Keratinocyte (primary cell): ENCODE measurements at regions not wholly inside any gene's neighbourhood (a gene's known extent, or its start where the extent isn't known, plus 50 kb on each side); places are given as distances from the start of the nearest gene placed in this dataset.

ENCODE experiments used
- DNase-seq: peaks from one replicate; pipeline ENCODE4 v3.0.0-alpha.2; 2011; ENCODE audit warnings: low read depth, missing footprints, low spot score
- FAIRE-seq: peaks from 2 replicates; lab custom pipeline; 2011; peaks lifted over from hg19 to GRCh38; lab: Jason Lieb, UNC
- H2AFZ ChIP-seq: 2 replicates; pipeline ENCODE4 v1.6.0; 2012; ENCODE audit warnings: low read length, control low read depth, inconsistent platforms; ENCODE audit not compliant: control insufficient read depth
- H3K27ac ChIP-seq: 2 replicates; pipeline ENCODE4 v1.5.1; 2011; ENCODE audit warnings: low read length; ENCODE audit not compliant: control insufficient read depth, insufficient read depth
- H3K27me3 ChIP-seq: 3 replicates; pipeline ENCODE4 v1.6.0; 2011; ENCODE audit warnings: low read length; ENCODE audit not compliant: control insufficient read depth, insufficient read depth; ENCODE audit errors: extremely low read depth
- H3K36me3 ChIP-seq, 2 experiments: 2 replicates in 1 of 2; 3 replicates in 1 of 2; pipeline ENCODE4 v1.5.1; 2011; ENCODE audit warnings: low read length in 2 of 2, mild to moderate bottlenecking in 1 of 2; ENCODE audit not compliant: control insufficient read depth in 2 of 2, insufficient read depth in 2 of 2; ENCODE audit errors: extremely low read depth in 1 of 2
- H3K4me1 ChIP-seq: 3 replicates; pipeline ENCODE4 v1.5.1; 2011; ENCODE audit warnings: low read length; ENCODE audit not compliant: control insufficient read depth, insufficient read depth; ENCODE audit errors: extremely low read depth
- H3K4me2 ChIP-seq: 3 replicates; pipeline ENCODE4 v1.6.0; 2011; ENCODE audit warnings: low read depth, low read length; ENCODE audit not compliant: control insufficient read depth, insufficient read depth; ENCODE audit errors: extremely low read depth
- H3K4me3 ChIP-seq, 3 experiments: fragments of 200-600 bp in 1 of 3; sonication (generic) in 1 of 3; 2 replicates in 2 of 3; 3 replicates in 1 of 3; pipeline ENCODE4 v1.5.1; 2011 to 2016; ENCODE audit warnings: low read length in 3 of 3, mild to moderate bottlenecking in 3 of 3, control low read depth in 2 of 3, inconsistent platforms in 1 of 3, low read depth in 1 of 3, mixed read lengths in 1 of 3, mixed run types in 1 of 3, moderate library complexity in 1 of 3; ENCODE audit not compliant: control insufficient read depth in 2 of 3, insufficient read depth in 2 of 3; ENCODE audit errors: extremely low read depth in 1 of 3
- H3K79me2 ChIP-seq: 2 replicates; pipeline ENCODE4 v1.6.0; 2012; ENCODE audit warnings: low read length; ENCODE audit not compliant: control insufficient read depth, insufficient read depth
- H3K9ac ChIP-seq: 3 replicates; pipeline ENCODE4 v1.6.0; 2011; ENCODE audit warnings: low read length; ENCODE audit not compliant: control insufficient read depth, insufficient read depth; ENCODE audit errors: extremely low read depth
- H3K9me1 ChIP-seq: 3 replicates; pipeline ENCODE4 v1.6.0; 2011; ENCODE audit warnings: low read length; ENCODE audit not compliant: control insufficient read depth, insufficient read depth; ENCODE audit errors: extremely low read depth
- H3K9me3 ChIP-seq: 2 replicates; pipeline ENCODE4 v1.5.1; 2012; ENCODE audit warnings: low read depth, low read length; ENCODE audit not compliant: control insufficient read depth
- H4K20me1 ChIP-seq: 3 replicates; pipeline ENCODE4 v1.6.0; 2011; ENCODE audit warnings: low read length; ENCODE audit not compliant: control insufficient read depth, insufficient read depth; ENCODE audit errors: extremely low read depth
- EZH2 ChIP-seq: IDR thresholded peaks from one replicate; pipeline ENCODE4 v1.6.1; 2012; ENCODE audit warnings: inconsistent platforms, mild to moderate bottlenecking, low read length, moderate library complexity
- dilution Hi-C: fragments of 300-500 bp; cut with MboI; formaldehyde crosslinking; loops from one replicate; pipeline ENCODE4 v1.7.0; 2020; ENCODE audit warnings: low sequenced_read_pairs; ENCODE audit not compliant: extremely low pct_ligation_motif_present
- TF ChIP-seq, protein P1 (sequence below), 3 experiments: IDR thresholded peaks in 1 of 3; conservative IDR thresholded peaks in 1 of 3; optimal IDR thresholded peaks in 1 of 3; 2 replicates in 2 of 3; 3 replicates in 1 of 3; pipeline versions ENCODE3 to v1.5.1; 2011; ENCODE audit warnings: low read length in 3 of 3, mild to moderate bottlenecking in 3 of 3, moderate library complexity in 2 of 3, control low read depth in 1 of 3, inconsistent platforms in 1 of 3; ENCODE audit not compliant: insufficient read depth in 2 of 3; ENCODE audit errors: extremely low read depth in 1 of 3

DNA sequence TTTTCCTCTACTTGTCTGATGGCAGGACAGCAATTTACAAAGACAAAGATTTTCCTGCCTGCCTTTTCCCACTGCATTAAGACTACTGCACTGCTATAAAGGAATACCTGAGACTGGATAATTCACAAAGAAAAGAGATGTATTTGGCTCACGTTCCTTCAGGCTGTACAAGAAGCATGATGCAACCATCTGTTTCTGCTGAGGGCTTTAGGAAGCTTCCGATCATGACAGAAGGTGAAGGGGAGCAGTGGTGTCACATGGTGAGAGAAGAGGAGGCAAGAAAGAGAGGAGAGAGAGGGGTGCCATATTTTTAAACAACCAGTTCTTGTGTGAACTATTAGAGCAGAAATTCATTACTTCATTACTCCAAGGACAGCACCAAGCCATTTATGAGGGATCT, 617.1 kb upstream of the HTR2C start:
- Histone ChIP-seq H3K9me1 (no peaks in the 10 kb centered on the region), H3K79me2 (no peaks in the 10 kb centered on the region), H3K4me1 (no peaks in the 10 kb centered on the region), H4K20me1 (no peaks in the 10 kb centered on the region), H3K27ac (no peak overlapping the region), H2AFZ (no peak overlapping the region), H3K36me3 (no peaks in the 10 kb centered on the region), H3K9ac (no peak overlapping the region), H3K9me3 (no peaks in the 10 kb centered on the region), H3K4me3 (no peak overlapping the region), H3K4me2 (no peak overlapping the region), H3K27me3 (no peaks in the 10 kb centered on the region)
- TF ChIP-seq, protein P1, sequence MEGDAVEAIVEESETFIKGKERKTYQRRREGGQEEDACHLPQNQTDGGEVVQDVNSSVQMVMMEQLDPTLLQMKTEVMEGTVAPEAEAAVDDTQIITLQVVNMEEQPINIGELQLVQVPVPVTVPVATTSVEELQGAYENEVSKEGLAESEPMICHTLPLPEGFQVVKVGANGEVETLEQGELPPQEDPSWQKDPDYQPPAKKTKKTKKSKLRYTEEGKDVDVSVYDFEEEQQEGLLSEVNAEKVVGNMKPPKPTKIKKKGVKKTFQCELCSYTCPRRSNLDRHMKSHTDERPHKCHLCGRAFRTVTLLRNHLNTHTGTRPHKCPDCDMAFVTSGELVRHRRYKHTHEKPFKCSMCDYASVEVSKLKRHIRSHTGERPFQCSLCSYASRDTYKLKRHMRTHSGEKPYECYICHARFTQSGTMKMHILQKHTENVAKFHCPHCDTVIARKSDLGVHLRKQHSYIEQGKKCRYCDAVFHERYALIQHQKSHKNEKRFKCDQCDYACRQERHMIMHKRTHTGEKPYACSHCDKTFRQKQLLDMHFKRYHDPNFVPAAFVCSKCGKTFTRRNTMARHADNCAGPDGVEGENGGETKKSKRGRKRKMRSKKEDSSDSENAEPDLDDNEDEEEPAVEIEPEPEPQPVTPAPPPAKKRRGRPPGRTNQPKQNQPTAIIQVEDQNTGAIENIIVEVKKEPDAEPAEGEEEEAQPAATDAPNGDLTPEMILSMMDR (optimal IDR thresholded peaks at IDR 0.05 in 1 of 3, IDR thresholded peaks at IDR 0.05 in 1 of 3, conservative IDR thresholded peaks at IDR 0.05 in 1 of 3; ENCODE audit: extremely low read depth in 1 of 3, insufficient read depth in 2 of 3, low read length in 3 of 3) = no peak
- no peak for TF ChIP-seq EZH2
- dilution Hi-C loops = no loop called here
- FAIRE-seq (no peak), DNase-seq (no peak)

DNA sequence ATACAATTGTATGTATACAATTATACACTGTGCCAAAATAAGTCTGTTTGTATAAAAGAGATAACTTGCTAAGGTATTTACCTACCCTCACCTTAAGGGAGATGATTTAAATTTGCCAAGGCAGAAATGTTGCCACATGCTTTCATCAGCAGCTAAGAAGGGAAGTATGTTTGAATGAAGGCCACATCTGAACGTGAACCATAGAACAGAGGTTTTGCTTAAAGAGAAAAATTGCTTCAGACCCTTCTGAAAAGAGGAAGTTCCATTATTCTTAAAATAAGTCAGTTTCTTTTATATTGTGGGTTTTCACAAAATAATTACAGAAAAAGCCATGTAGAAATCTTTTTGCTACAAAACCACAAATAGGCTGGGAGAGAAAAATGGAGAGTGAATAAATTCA, 621.5 kb upstream of the HTR2C start:
- Histone ChIP-seq H3K9me1 (no peaks in the 10 kb centered on the region), H3K4me2 (no peak overlapping the region), H3K36me3 (no peaks in the 10 kb centered on the region), H3K79me2 (no peaks in the 10 kb centered on the region), H3K4me1 (no peaks in the 10 kb centered on the region), H3K4me3 (no peak overlapping the region), H3K9ac (no peak overlapping the region), H3K9me3 (no peaks in the 10 kb centered on the region), H3K27me3 (no peaks in the 10 kb centered on the region), H3K27ac (no peak overlapping the region), H2AFZ (no peak overlapping the region), H4K20me1 (no peaks in the 10 kb centered on the region)
- DNase-seq = no peak
- TF ChIP-seq EZH2 = no peak
- TF ChIP-seq, protein P1 (optimal IDR thresholded peaks at IDR 0.05 in 1 of 3, IDR thresholded peaks at IDR 0.05 in 1 of 3, conservative IDR thresholded peaks at IDR 0.05 in 1 of 3; ENCODE audit: extremely low read depth in 1 of 3, insufficient read depth in 2 of 3, low read length in 3 of 3) = no peak
- dilution Hi-C loops = no loop called here
- FAIRE-seq = no peak
